A549 (cell line): ENCODE measurements at regions not wholly inside any gene's neighbourhood (a gene's known extent, or its start where the extent isn't known, plus 50 kb on each side); places are given as distances from the start of the nearest gene placed in this dataset.

Source experiments
- ATAC-seq, 2 experiments: fragments of 200-7000 bp in 1 of 2; fragments of >200 bp in 1 of 2; cut with Nextera tagmentation in 1 of 2; cut with Tn5 transposase in 1 of 2; 3 replicates each; pipeline versions ENCODE4 v1.8.0 to v1.9.1; 2018 to 2020; ENCODE audit warnings: mild to moderate bottlenecking in 1 of 2, moderate library complexity in 1 of 2
- CTCF ChIA-PET: fragments of 300-600 bp; sonication (Branson Sonifier 250); formaldehyde crosslinking; extraction: SDS; loops from one replicate; lab custom pipeline; 2021; ENCODE audit warnings: antibody characterized with exemption, inconsistent platforms; lab: Yijun Ruan, JAX
- POLR2A ChIA-PET: fragments of 350-600 bp; formaldehyde crosslinking; extraction: SDS; loops from one replicate; lab custom pipeline; 2021; ENCODE audit warnings: antibody characterized with exemption, inconsistent platforms; lab: Yijun Ruan, JAX
- DNase-seq, 2 experiments: peaks; one replicate each; pipeline versions ENCODE4 v3.0.0 to v3.0.0-alpha.2; 2011 to 2016; ENCODE audit warnings: low read depth in 1 of 2, low spot score in 1 of 2
- FAIRE-seq: peaks from 2 replicates; lab custom pipeline; 2011; peaks lifted over from hg19 to GRCh38; lab: Jason Lieb, UNC
- H3K27ac ChIP-seq, 2 experiments: fragments of >200 bp; sonication (Bioruptor Twin); formaldehyde crosslinking; 3 replicates each; pipeline ENCODE4 v1.5.1; 2016 to 2017
- H3K4me1 ChIP-seq: fragments of >200 bp; sonication (Bioruptor Twin); formaldehyde crosslinking; 3 replicates; pipeline ENCODE4 v1.6.1; 2016
- H3K4me2 ChIP-seq: fragments of >200 bp; sonication (Bioruptor Twin); formaldehyde crosslinking; 3 replicates; pipeline ENCODE4 v1.6.1; 2016
- H3K4me3 ChIP-seq: fragments of >200 bp; sonication (Bioruptor Twin); formaldehyde crosslinking; 3 replicates; pipeline ENCODE4 v1.5.1; 2016
- H3K9me3 ChIP-seq: fragments of >200 bp; sonication (Bioruptor Twin); formaldehyde crosslinking; 3 replicates; pipeline ENCODE4 v1.6.1; 2016
- CBX8 ChIP-seq: fragments of 200-600 bp; sonication (generic); IDR thresholded peaks from 2 replicates; pipeline ENCODE4 v1.6.1; 2016
- CHD2 ChIP-seq: fragments of 150-350 bp; IDR thresholded peaks from 2 replicates; pipeline ENCODE4 v1.6.1; 2014; ENCODE audit warnings: low read length; ENCODE audit not compliant: partially characterized antibody
- CTCF ChIP-seq: fragments of >200 bp; sonication (Bioruptor Twin); formaldehyde crosslinking; IDR thresholded peaks from 3 replicates; pipeline ENCODE4 v1.5.1; 2016
- EHF ChIP-seq: fragments of 250-450 bp; sonication (Bioruptor Pico); IDR thresholded peaks from 2 replicates; pipeline ENCODE4 v1.5.0; 2020; ENCODE audit warnings: mild to moderate bottlenecking
- ELK1 ChIP-seq: fragments of 150-350 bp; IDR thresholded peaks from 2 replicates; pipeline ENCODE4 v1.6.1; 2014; ENCODE audit warnings: low read depth, mild to moderate bottlenecking, low read length
- FOSB ChIP-seq: fragments of 250-450 bp; sonication (Bioruptor Pico); IDR thresholded peaks from 2 replicates; pipeline ENCODE4 v1.5.0; 2020; ENCODE audit warnings: mild to moderate bottlenecking, moderate library complexity
- FOXS1 ChIP-seq: fragments of 250-450 bp; sonication (Bioruptor Pico); IDR thresholded peaks from 2 replicates; pipeline ENCODE4 v1.5.0; 2020; ENCODE audit warnings: mild to moderate bottlenecking, moderate library complexity
- GATA3 ChIP-seq: IDR thresholded peaks from 2 replicates; pipeline ENCODE4 v1.6.1; 2012; ENCODE audit warnings: borderline replicate concordance
- HDAC2 ChIP-seq: fragments of 200-600 bp; sonication (generic); IDR thresholded peaks from 2 replicates; pipeline ENCODE4 v1.6.1; 2016
- HEYL ChIP-seq: fragments of 250-450 bp; sonication (Bioruptor Pico); IDR thresholded peaks from 2 replicates; pipeline ENCODE4 v1.8.0; 2021; ENCODE audit warnings: mild to moderate bottlenecking, moderate library complexity
- HOXA7 ChIP-seq: fragments of 250-450 bp; sonication (Bioruptor Pico); IDR thresholded peaks from 2 replicates; pipeline ENCODE4 v1.5.0; 2020; ENCODE audit warnings: mild to moderate bottlenecking, moderate library complexity
- HOXB5 ChIP-seq: fragments of 250-450 bp; sonication (Bioruptor Pico); IDR thresholded peaks from 2 replicates; pipeline ENCODE4 v1.5.0; 2020; ENCODE audit warnings: mild to moderate bottlenecking, moderate library complexity
- JUN ChIP-seq, 2 experiments: fragments of >200 bp; sonication (Bioruptor Twin); formaldehyde crosslinking; IDR thresholded peaks; 2 replicates in 1 of 2; 3 replicates in 1 of 2; pipeline ENCODE4 v1.6.1; 2016 to 2017
- JUNB ChIP-seq: fragments of >200 bp; sonication (Bioruptor Twin); formaldehyde crosslinking; IDR thresholded peaks from 2 replicates; pipeline ENCODE4 v1.6.1; 2016
- KDM5A ChIP-seq: fragments of 200-600 bp; sonication (generic); IDR thresholded peaks from 2 replicates; pipeline ENCODE4 v1.6.1; 2016; ENCODE audit warnings: antibody characterized with exemption, mild to moderate bottlenecking
- MAZ ChIP-seq: fragments of 150-350 bp; IDR thresholded peaks from 2 replicates; pipeline ENCODE4 v1.6.1; 2014; ENCODE audit warnings: antibody characterized with exemption, low read depth, low read length, borderline replicate concordance
- RAD21 ChIP-seq, 2 experiments: fragments of >200 bp in 1 of 2; sonication (Bioruptor Twin) in 1 of 2; formaldehyde crosslinking in 1 of 2; IDR thresholded peaks in 1 of 2; conservative IDR thresholded peaks in 1 of 2; 2 replicates in 1 of 2; 3 replicates in 1 of 2; pipeline ENCODE4 v1.6.1; 2012 to 2018; ENCODE audit warnings: inconsistent platforms in 1 of 2
- REST ChIP-seq: fragments of 200-600 bp; sonication (generic); IDR thresholded peaks from 2 replicates; pipeline ENCODE4 v1.6.1; 2016; ENCODE audit warnings: antibody characterized with exemption, mild to moderate bottlenecking, moderate library complexity
- SMC3 ChIP-seq: fragments of >200 bp; sonication (Bioruptor Twin); formaldehyde crosslinking; IDR thresholded peaks from 3 replicates; pipeline ENCODE4 v1.6.1; 2018; ENCODE audit warnings: inconsistent platforms
- TP53 ChIP-seq: fragments of 250-450 bp; sonication (Bioruptor Pico); IDR thresholded peaks from 2 replicates; pipeline ENCODE4 v1.5.0; 2021; ENCODE audit warnings: mild to moderate bottlenecking, moderate library complexity
- WGBS: methylation state at CpG from one replicate; pipeline ENCODE4 v1.1.6; 2017; ENCODE audit errors: missing lambda C conversion rate; 5-methylcytosine and 5-hydroxymethylcytosine counted together
- TF ChIP-seq, protein P1 (sequence below): IDR thresholded peaks from 2 replicates; pipeline ENCODE4 v1.6.1; 2012; ENCODE audit warnings: low read depth, borderline replicate concordance
- TF ChIP-seq, protein P2 (sequence below): fragments of 250-450 bp; sonication (Bioruptor Pico); IDR thresholded peaks from 2 replicates; pipeline ENCODE4 v1.5.0; 2020; ENCODE audit warnings: low read depth, mild to moderate bottlenecking, moderate library complexity

GRCh38 chr12:5170844-5171243 lies 127.2 kb downstream of the KCNA5 start:
- WGBS, result 6% methylated on average over 5 of the region's 5 CpGs
- ATAC-seq (no peak), DNase-seq (no peak), FAIRE-seq (no peak)
- Histone ChIP-seq H3K4me1 (no peaks in the 10 kb centered on the region), H3K9me3 (no peaks in the 10 kb centered on the region), H3K27ac (no peak overlapping the region), H3K4me3 (no peak overlapping the region), H3K4me2 (no peak overlapping the region)
- TF ChIP-seq CHD2, result no peak
- no peak for TF ChIP-seq JUN (IDR thresholded peaks at IDR 0.05)
- POLR2A ChIA-PET, result no interaction called here
- CTCF ChIA-PET, result interaction anchor here (0.7 to 1.6 kb wide), 9 partner anchors 10 to 373 kb away, joined by 3 to 4 read pairs (median 3); no protein-coding TSS in a partner anchor

DNA sequence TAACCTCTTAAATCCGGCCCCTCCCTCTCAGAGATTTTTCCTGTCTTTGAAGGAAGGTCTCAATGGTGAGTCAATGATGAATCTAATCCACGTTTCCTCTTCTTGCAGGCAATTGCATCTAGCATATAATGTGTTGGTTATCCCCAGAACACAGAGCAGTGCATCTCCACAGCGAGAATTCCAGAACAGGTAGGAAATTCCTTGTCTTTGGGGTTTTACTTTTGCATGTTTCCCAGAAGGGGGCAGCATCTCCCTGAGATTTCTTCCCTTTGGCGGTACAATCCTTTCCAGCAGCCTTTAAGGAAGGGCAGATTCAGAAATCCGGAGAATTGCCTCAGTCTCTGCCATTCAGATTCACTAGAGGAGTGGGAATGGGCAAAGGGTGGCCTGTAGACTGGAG lies 128.0 kb downstream of the KCNA5 start:
- POLR2A ChIA-PET, result no interaction called here
- FAIRE-seq (no peak), ATAC-seq (peak; percentile 33 to 78; a peak in 3 of 6 replicates), DNase-seq (peak; percentile 31 to 48)
- no peak overlapping the region for H3K4me3 ChIP-seq
- no peaks in the 10 kb centered on the region for H3K4me1 ChIP-seq
- WGBS, result 3% methylated on average over 5 of the region's 5 CpGs
- H3K4me2 ChIP-seq, result no peak overlapping the region
- CTCF ChIA-PET, result interaction anchor here (0.7 to 1.7 kb wide), 10 partner anchors 9 to 624 kb away, joined by 3 to 4 read pairs (median 4); no protein-coding TSS in a partner anchor
- TF ChIP-seq, protein P1, sequence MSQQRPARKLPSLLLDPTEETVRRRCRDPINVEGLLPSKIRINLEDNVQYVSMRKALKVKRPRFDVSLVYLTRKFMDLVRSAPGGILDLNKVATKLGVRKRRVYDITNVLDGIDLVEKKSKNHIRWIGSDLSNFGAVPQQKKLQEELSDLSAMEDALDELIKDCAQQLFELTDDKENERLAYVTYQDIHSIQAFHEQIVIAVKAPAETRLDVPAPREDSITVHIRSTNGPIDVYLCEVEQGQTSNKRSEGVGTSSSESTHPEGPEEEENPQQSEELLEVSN, result no peak
- TF ChIP-seq MAZ (no peak), TP53 (CRISPR knock-in tag) (no peak), JUNB (no peak), SMC3 (peak; percentile 30; the same call in 2 of the 3 replicates), CTCF (peak; percentile 50), KDM5A (no peak), GATA3 (no peak), EHF (CRISPR knock-in tag) (no peak), HOXB5 (CRISPR knock-in tag) (no peak), RAD21 (conservative IDR thresholded peaks at IDR 0.05 in 1 of 2, IDR thresholded peaks at IDR 0.05 in 1 of 2) (peak; percentile 59 to 69)
- no peak overlapping the region for H3K27ac ChIP-seq
- no peaks in the 10 kb centered on the region for H3K9me3 ChIP-seq

GRCh38 chr12:5172886-5173285 lies 129.2 kb downstream of the KCNA5 start:
- CTCF ChIA-PET, result interaction anchor here (1.2 to 1.7 kb wide), 3 partner anchors 89 to 623 kb away, joined by 3 to 4 read pairs (median 3); no protein-coding TSS in a partner anchor
- ATAC-seq, result no peak
- H3K27ac ChIP-seq, result no peak overlapping the region
- no peak overlapping the region for H3K4me2 ChIP-seq
- no peak for DNase-seq
- no peaks in the 10 kb centered on the region for H3K9me3 ChIP-seq
- 54% methylated on average over 10 of the region's 10 CpGs for WGBS
- no peak for TF ChIP-seq REST
- no peak for TF ChIP-seq RAD21 (conservative IDR thresholded peaks at IDR 0.05 in 1 of 2, IDR thresholded peaks at IDR 0.05 in 1 of 2)
- no peak for TF ChIP-seq HEYL (CRISPR knock-in tag)
- no peak for TF ChIP-seq HDAC2
- TF ChIP-seq FOSB, result no peak
- no peak for TF ChIP-seq FOXS1
- TF ChIP-seq ELK1, result no peak
- TF ChIP-seq SMC3, result no peak
- TF ChIP-seq, protein P2, sequence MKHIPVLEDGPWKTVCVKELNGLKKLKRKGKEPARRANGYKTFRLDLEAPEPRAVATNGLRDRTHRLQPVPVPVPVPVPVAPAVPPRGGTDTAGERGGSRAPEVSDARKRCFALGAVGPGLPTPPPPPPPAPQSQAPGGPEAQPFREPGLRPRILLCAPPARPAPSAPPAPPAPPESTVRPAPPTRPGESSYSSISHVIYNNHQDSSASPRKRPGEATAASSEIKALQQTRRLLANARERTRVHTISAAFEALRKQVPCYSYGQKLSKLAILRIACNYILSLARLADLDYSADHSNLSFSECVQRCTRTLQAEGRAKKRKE (CRISPR knock-in tag), result no peak
- TF ChIP-seq HOXA7, result no peak
- no peak for TF ChIP-seq GATA3
- no peak for TF ChIP-seq CBX8
- TF ChIP-seq, all 56 proteins: peak for 0
- no peaks in the 10 kb centered on the region for H3K4me1 ChIP-seq
- no peak overlapping the region for H3K4me3 ChIP-seq
- no peak for FAIRE-seq
- POLR2A ChIA-PET, result no interaction called here
